HepG2 (cell line): ENCODE measurements at regions not wholly inside any gene's neighbourhood (a gene's known extent, or its start where the extent isn't known, plus 50 kb on each side); places are given as distances from the start of the nearest gene placed in this dataset.

Experiments used
- BHLHE40 ChIP-seq: IDR thresholded peaks from 2 replicates; pipeline ENCODE4 v1.6.1; 2011; ENCODE audit warnings: low read length, improper control_type of control experiment
- EEA1 ChIP-seq: sonication (generic); formaldehyde crosslinking; IDR thresholded peaks from 2 replicates; pipeline ENCODE4 v1.5.1; 2020; ENCODE audit warnings: mild to moderate bottlenecking, missing genetic modification reagents, borderline replicate concordance
- ELF4 ChIP-seq: sonication (generic); formaldehyde crosslinking; IDR thresholded peaks from 2 replicates; pipeline ENCODE4 v1.5.0; 2020; ENCODE audit warnings: missing genetic modification reagents, mild to moderate bottlenecking, moderate library complexity, borderline replicate concordance
- MAFK ChIP-seq, 2 experiments: IDR thresholded peaks in 1 of 2; conservative IDR thresholded peaks in 1 of 2; 2 replicates each; pipeline ENCODE4 v1.6.1; 2011; ENCODE audit warnings: improper control_type of control experiment in 2 of 2, low read length in 2 of 2
- MED1 ChIP-seq: sonication (generic); formaldehyde crosslinking; IDR thresholded peaks from 2 replicates; pipeline ENCODE4 v1.4.0; 2020; ENCODE audit warnings: missing genetic modification reagents
- MIER2 ChIP-seq: IDR thresholded peaks from 2 replicates; pipeline ENCODE4 v1.6.1; 2016; ENCODE audit warnings: missing biosample characterization, missing genetic modification reagents
- MLX ChIP-seq: IDR thresholded peaks from 2 replicates; pipeline ENCODE4 v1.6.1; 2016
- PRDM15 ChIP-seq: sonication (generic); formaldehyde crosslinking; IDR thresholded peaks from 2 replicates; pipeline ENCODE4 v1.4.0; 2020; ENCODE audit warnings: missing genetic modification reagents
- ZNF343 ChIP-seq: sonication (generic); formaldehyde crosslinking; IDR thresholded peaks from 2 replicates; pipeline ENCODE4 v1.4.0; 2020; ENCODE audit warnings: mild to moderate bottlenecking, missing genetic modification reagents
- ZNF350 ChIP-seq: sonication (generic); formaldehyde crosslinking; IDR thresholded peaks from 2 replicates; pipeline ENCODE4 v1.4.0; 2020; ENCODE audit warnings: mild to moderate bottlenecking, low read depth, missing genetic modification reagents, borderline replicate concordance
- ZNF567 ChIP-seq: sonication (generic); formaldehyde crosslinking; IDR thresholded peaks from 2 replicates; pipeline ENCODE4 v1.8.1; 2023; ENCODE audit warnings: mild to moderate bottlenecking, missing genetic modification reagents, borderline replicate concordance
- ZNF644 ChIP-seq: IDR thresholded peaks from 2 replicates; pipeline ENCODE4 v1.6.1; 2016; ENCODE audit warnings: low read depth

GRCh38 chr20:23144856-23145255 lies 58.7 kb upstream of the CD93 start (continued):
- no peak for TF ChIP-seq EEA1 (CRISPR knock-in tag)
- no peak for TF ChIP-seq ZNF644 (CRISPR knock-in tag)
- TF ChIP-seq MIER2 (CRISPR knock-in tag) = no peak
- no peak for TF ChIP-seq MAFK (conservative IDR thresholded peaks at IDR 0.05 in 1 of 2, IDR thresholded peaks at IDR 0.05 in 1 of 2; ENCODE audit: low read length in 2 of 2)
- TF ChIP-seq BHLHE40 = no peak
- no peak for TF ChIP-seq ZNF567 (CRISPR knock-in tag)
- no peak for TF ChIP-seq ZNF343 (CRISPR knock-in tag)
- TF ChIP-seq ZNF350 (CRISPR knock-in tag) = no peak
- no peak for TF ChIP-seq MED1 (CRISPR knock-in tag)
- TF ChIP-seq MLX (CRISPR knock-in tag) = no peak
- TF ChIP-seq ELF4 (CRISPR knock-in tag) = no peak
- TF ChIP-seq PRDM15 (CRISPR knock-in tag) = no peak
